Ureter (tissue), 1 donor: ENCODE measurements at regions not wholly inside any gene's neighbourhood (a gene's known extent, or its start where the extent isn't known, plus 50 kb on each side); places are given as distances from the start of the nearest gene placed in this dataset.

ENCODE experiments used
- DNase-seq: peaks from one replicate; pipeline ENCODE4 v3.0.0-alpha.2; 2020; ENCODE audit warnings: low spot score
- donor health status: DM: yes; HTN: yes; CAD: no.

- DNase-seq, result no peak
Measured at GRCh38 chr6:169895000-169895759, 143.8 kb downstream of the ERMARD start.

GRCh38 chr6:169894377-169894960 lies 143.0 kb downstream of the ERMARD start:
- DNase-seq, result no peak

GRCh38 chr6:169893624-169894023 lies 142.2 kb downstream of the ERMARD start:
- no peak for DNase-seq

GRCh38 chr6:169891846-169892245 lies 140.4 kb downstream of the ERMARD start:
- DNase-seq, result no peak

GRCh38 chr6:169891421-169891820 lies 140.0 kb downstream of the ERMARD start:
- DNase-seq, result no peak

- DNase-seq, result no peak
Measured at GRCh38 chr6:169890901-169891300, 139.5 kb downstream of the ERMARD start.

GRCh38 chr6:169890049-169890448 lies 138.6 kb downstream of the ERMARD start:
- DNase-seq, result peak; percentile 27

GRCh38 chr6:169887529-169888140 lies 136.2 kb downstream of the ERMARD start:
- DNase-seq, result peak; percentile 41

- peak; percentile 29 for DNase-seq
Measured at GRCh38 chr6:169886631-169887227, 135.3 kb downstream of the ERMARD start.

- DNase-seq, result no peak
Measured at GRCh38 chr6:169885831-169886230, 134.4 kb downstream of the ERMARD start.

GRCh38 chr6:169885131-169885530 lies 133.7 kb downstream of the ERMARD start:
- no peak for DNase-seq

GRCh38 chr6:169884158-169884557 lies 132.7 kb downstream of the ERMARD start:
- DNase-seq, result peak; percentile 29

GRCh38 chr6:169883316-169883715 lies 131.9 kb downstream of the ERMARD start:
- peak; percentile 30 for DNase-seq

- peak; percentile 36 for DNase-seq
Measured at GRCh38 chr6:169881976-169882375, 130.6 kb downstream of the ERMARD start.

GRCh38 chr6:169881398-169881797 lies 130.0 kb downstream of the ERMARD start:
- no peak for DNase-seq

GRCh38 chr6:169880516-169880915 lies 129.1 kb downstream of the ERMARD start:
- DNase-seq, result no peak

GRCh38 chr6:169869301-169869700 lies 117.9 kb downstream of the ERMARD start:
- DNase-seq, result no peak

GRCh38 chr6:169868458-169868857 lies 117.0 kb downstream of the ERMARD start:
- DNase-seq, result peak; percentile 58

GRCh38 chr6:169867751-169868191 lies 116.3 kb downstream of the ERMARD start:
- no peak for DNase-seq

- DNase-seq, result no peak
Measured at GRCh38 chr6:169866668-169867521, 115.5 kb downstream of the ERMARD start.

- DNase-seq, result peak; percentile 38
Measured at GRCh38 chr6:169866140-169866534, 114.7 kb downstream of the ERMARD start.
